HCT116 (cell line): ENCODE measurements at regions not wholly inside any gene's neighbourhood (a gene's known extent, or its start where the extent isn't known, plus 50 kb on each side); places are given as distances from the start of the nearest gene placed in this dataset.

Source experiments
- ATAC-seq: fragments of 200-7000 bp; cut with Tn5 transposase; 2 replicates; pipeline ENCODE4 v1.9.1; 2020; ENCODE audit warnings: mild to moderate bottlenecking, moderate library complexity
- BruUV-seq: library from RNA; stranded (reverse); fragments of 400-500 nt; replicated peaks from 2 replicates; lab custom pipeline; 2021; lab: Mats Ljungman, UMichigan
- CTCF ChIA-PET: fragments of 300-600 bp; sonication (Branson Sonifier 250); formaldehyde crosslinking; loops from one replicate; lab custom pipeline; 2021; ENCODE audit warnings: antibody characterized with exemption; lab: Charles Lee
- POLR2A ChIA-PET: fragments of 300-600, 350-600 bp; sonication (Branson Sonifier 250); formaldehyde crosslinking; loops from one replicate; lab custom pipeline; 2021; ENCODE audit warnings: antibody characterized with exemption; lab: Charles Lee
- RAD21 ChIA-PET, 2 experiments: fragments of 300-600 bp; sonication (Branson Sonifier 250); formaldehyde crosslinking; loops; one replicate each; lab custom pipeline; 2023; ENCODE audit warnings: low total read pairs in 2 of 2; ENCODE audit not compliant: uncharacterized antibody in 2 of 2, unreplicated experiment in 2 of 2, low non-redundant PET in 1 of 2; lab: Charles Lee
- DNase-seq: peaks from one replicate; pipeline ENCODE4 v3.0.0-alpha.2; 2010; ENCODE audit warnings: low read depth, low spot score
- H2AFZ ChIP-seq: fragments of 200-600 bp; shearing (Covaris generic), sonication (generic); 2 replicates; pipeline ENCODE4 v1.6.1; 2017; ENCODE audit warnings: low read depth, mixed run types, mixed read lengths, antibody characterized with exemption, low read length; ENCODE audit not compliant: poor library complexity, severe bottlenecking
- H3K27ac ChIP-seq: 2 replicates; pipeline ENCODE4 v1.5.1; 2012; ENCODE audit warnings: low read depth, low read length
- H3K27me3 ChIP-seq: fragments of 200-600 bp; sonication (generic); 2 replicates; pipeline ENCODE4 v1.6.1; 2016; ENCODE audit warnings: mixed run types, low read length, mixed read lengths; ENCODE audit not compliant: insufficient read depth
- H3K36me3 ChIP-seq, 2 experiments: fragments of 200-500 bp in 1 of 2; fragments of 200-600 bp in 1 of 2; sonication (Bioruptor generic) in 1 of 2; sonication (generic) in 1 of 2; 2 replicates each; pipeline versions ENCODE4 v1.5.1 to v1.6.1; 2014 to 2016; ENCODE audit warnings: low read length in 2 of 2, inconsistent platforms in 1 of 2, mixed read lengths in 1 of 2, mixed run types in 1 of 2; ENCODE audit not compliant: insufficient read depth in 2 of 2, control insufficient read depth in 1 of 2
- H3K4me1 ChIP-seq, 2 experiments: fragments of 200-600 bp in 1 of 2; sonication (generic) in 1 of 2; 2 replicates each; pipeline versions ENCODE4 v1.5.1 to v1.6.1; 2012 to 2017; ENCODE audit warnings: low read length in 2 of 2, inconsistent platforms in 1 of 2, mild to moderate bottlenecking in 1 of 2, mixed read lengths in 1 of 2, mixed run types in 1 of 2, moderate library complexity in 1 of 2; ENCODE audit not compliant: insufficient read depth in 2 of 2, control insufficient read depth in 1 of 2
- H3K4me2 ChIP-seq: fragments of 200-600 bp; sonication (generic); 2 replicates; pipeline ENCODE4 v1.6.1; 2017; ENCODE audit warnings: mixed run types, low read length, mixed read lengths
- H3K4me3 ChIP-seq, 2 experiments: fragments of 200-600 bp in 1 of 2; sonication (generic) in 1 of 2; replicated peaks in 1 of 2; 2 replicates each; pipeline ENCODE4 v1.5.1; 2011 to 2016; ENCODE audit warnings: low read length in 2 of 2, control low read depth in 1 of 2, low read depth in 1 of 2, mild to moderate bottlenecking in 1 of 2, mixed read lengths in 1 of 2, mixed run types in 1 of 2
- H3K79me2 ChIP-seq: fragments of 200-600 bp; sonication (generic); 2 replicates; pipeline ENCODE4 v1.6.1; 2017; ENCODE audit warnings: mild to moderate bottlenecking, mixed run types, low read length, moderate library complexity, mixed read lengths; ENCODE audit not compliant: insufficient read depth
- H3K9ac ChIP-seq: fragments of 200-600 bp; sonication (generic); 2 replicates; pipeline ENCODE4 v1.6.1; 2016; ENCODE audit warnings: low read length, mixed read lengths
- H3K9me2 ChIP-seq: fragments of 200-600 bp; sonication (generic), shearing (Covaris generic); 2 replicates; pipeline ENCODE4 v1.6.1; 2017; ENCODE audit warnings: mixed run types, mild to moderate bottlenecking, moderate library complexity; ENCODE audit not compliant: insufficient read depth
- H3K9me3 ChIP-seq, 2 experiments: fragments of 200-500 bp in 1 of 2; fragments of 200-600 bp in 1 of 2; sonication (Bioruptor generic) in 1 of 2; sonication (generic) in 1 of 2; 2 replicates each; pipeline ENCODE4 v1.6.1; 2014 to 2017; ENCODE audit warnings: low read length in 2 of 2, mixed read lengths in 2 of 2, inconsistent platforms in 1 of 2, low read depth in 1 of 2, mild to moderate bottlenecking in 1 of 2, mixed run types in 1 of 2, moderate library complexity in 1 of 2; ENCODE audit not compliant: control insufficient read depth in 1 of 2, insufficient read depth in 1 of 2
- H4K20me1 ChIP-seq: fragments of 200-600 bp; sonication (generic), shearing (Covaris generic); 2 replicates; pipeline ENCODE4 v1.6.1; 2017; ENCODE audit warnings: mixed run types, mild to moderate bottlenecking, moderate library complexity; ENCODE audit not compliant: insufficient read depth
- CTCF ChIP-seq, 3 experiments: fragments of 200-600 bp in 1 of 3; sonication (generic) in 1 of 3; IDR thresholded peaks in 2 of 3; conservative IDR thresholded peaks in 1 of 3; 2 replicates each; pipeline ENCODE4 v1.5.1; 2012 to 2017; ENCODE audit warnings: low read depth in 2 of 3, low read length in 2 of 3, antibody characterized with exemption in 1 of 3, borderline replicate concordance in 1 of 3, control low read depth in 1 of 3, mild to moderate bottlenecking in 1 of 3, mixed read lengths in 1 of 3, mixed run types in 1 of 3, moderate library complexity in 1 of 3; ENCODE audit not compliant: insufficient read depth in 1 of 3
- FOSL1 ChIP-seq: IDR thresholded peaks from 2 replicates; pipeline ENCODE4 v1.6.1; 2012; ENCODE audit warnings: low read depth
- JUND ChIP-seq: IDR thresholded peaks from 2 replicates; pipeline ENCODE4 v1.6.1; 2012
- POLR2A ChIP-seq: IDR thresholded peaks from 2 replicates; pipeline ENCODE4 v1.7.0; 2011; ENCODE audit warnings: borderline replicate concordance; ENCODE audit not compliant: insufficient read depth, insufficient read length; ENCODE audit errors: extremely low read depth
- POLR2AphosphoS5 ChIP-seq: IDR thresholded peaks from 2 replicates; pipeline ENCODE4 v1.6.1; 2011; ENCODE audit warnings: mild to moderate bottlenecking, low read depth, low read length, moderate library complexity
- RAD21 ChIP-seq: IDR thresholded peaks from 2 replicates; pipeline ENCODE4 v1.6.1; 2012; ENCODE audit warnings: low read depth, mild to moderate bottlenecking
- REST ChIP-seq: IDR thresholded peaks from 2 replicates; pipeline ENCODE4 v1.6.1; 2012; ENCODE audit warnings: low read depth
- SRF ChIP-seq: IDR thresholded peaks from 2 replicates; pipeline ENCODE4 v1.6.1; 2012; ENCODE audit warnings: low read depth
- YY1 ChIP-seq: IDR thresholded peaks from 2 replicates; pipeline ENCODE4 v1.6.1; 2011; ENCODE audit warnings: low read length, low read depth, moderate library complexity, mild to moderate bottlenecking; ENCODE audit not compliant: insufficient replicate concordance; ENCODE audit errors: extremely low read depth
- intact Hi-C: fragments of 100-400 bp; cut with micrococcal nuclease; formaldehyde crosslinking; loops from 2 replicates; pipeline ENCODE4 v1.10.0; 2022

GRCh38 chr4:89658701-89659024 lies 178.3 kb downstream of the SNCA start:
- H2AFZ ChIP-seq = no peak overlapping the region
- ATAC-seq = no peak

More at GRCh38 chr4:89658701-89659024, 178.3 kb downstream of the SNCA start:
- Histone ChIP-seq H3K36me3 (no peaks in the 10 kb centered on the region), H3K9me3 (no peaks in the 10 kb centered on the region), H3K4me3 (no peak overlapping the region), H3K4me1 (peaks cover 4 to 10% of the 10 kb centered on the region in 2 experiments), H3K4me2 (no peak overlapping the region), H3K27ac (no peak overlapping the region), H3K79me2 (no peaks in the 10 kb centered on the region), H3K27me3 (no peaks in the 10 kb centered on the region), H3K9me2 (no peaks in the 10 kb centered on the region), H4K20me1 (no peaks in the 10 kb centered on the region), H3K9ac (no peak overlapping the region)
- no peak for DNase-seq
- no TSS peak for BruUV-seq
- intact Hi-C loops = no loop called here
- RAD21 ChIA-PET = no interaction called here
- TF ChIP-seq FOSL1 = no peak
- TF ChIP-seq SRF = no peak
- no peak for TF ChIP-seq YY1
- no peak for TF ChIP-seq CTCF (IDR thresholded peaks at IDR 0.05 in 2 of 3, conservative IDR thresholded peaks at IDR 0.05 in 1 of 3; ENCODE audit: borderline replicate concordance in 1 of 3, insufficient read depth in 1 of 3, low read depth in 2 of 3, low read length in 2 of 3)
- TF ChIP-seq REST = no peak
- TF ChIP-seq POLR2AphosphoS5 = no peak
- no peak for TF ChIP-seq RAD21
- no peak for TF ChIP-seq JUND
- no peak for TF ChIP-seq POLR2A
- POLR2A ChIA-PET = no interaction called here
- CTCF ChIA-PET = no interaction called here
